HG02763 (cell line): ENCODE measurements at regions not wholly inside any gene's neighbourhood (a gene's known extent, or its start where the extent isn't known, plus 50 kb on each side); places are given as distances from the start of the nearest gene placed in this dataset.
"Not testable (repeated sequence)": the region's sequence is repeated elsewhere in the genome, so short reads cannot be mapped to it uniquely, and the experiment has no call there.

Experiments
- ATAC-seq: cut with Tn5 transposase; IDR thresholded peaks from one replicate; pipeline ENCODE4 v1.9.1; 2021; ENCODE audit warnings: mild to moderate bottlenecking, moderate library complexity; ENCODE audit not compliant: unreplicated experiment

DNA sequence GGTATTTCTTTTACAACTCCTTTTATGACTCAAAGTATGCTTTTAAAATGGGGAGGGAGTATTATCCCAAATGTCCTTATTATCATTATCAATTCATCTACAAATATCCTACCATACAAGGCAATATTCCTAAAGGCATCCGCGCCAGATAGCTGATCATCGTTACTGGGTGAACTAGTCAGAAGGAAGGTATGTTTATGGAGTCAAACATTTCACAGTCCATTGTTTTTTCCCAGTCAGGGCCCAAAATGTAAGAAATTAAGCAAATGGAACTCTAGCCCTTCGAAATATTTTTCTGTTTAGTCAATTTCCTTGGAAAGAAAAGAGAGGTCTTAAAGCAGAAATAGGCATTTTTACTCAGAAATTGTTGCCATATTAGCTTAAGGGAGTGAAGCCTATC, 188.5 kb upstream of the CCNG1 start:
- no peak for ATAC-seq

- ATAC-seq, result no peak
Observed at GRCh38 chr5:163252950-163253349, 184.4 kb upstream of the CCNG1 start.

DNA sequence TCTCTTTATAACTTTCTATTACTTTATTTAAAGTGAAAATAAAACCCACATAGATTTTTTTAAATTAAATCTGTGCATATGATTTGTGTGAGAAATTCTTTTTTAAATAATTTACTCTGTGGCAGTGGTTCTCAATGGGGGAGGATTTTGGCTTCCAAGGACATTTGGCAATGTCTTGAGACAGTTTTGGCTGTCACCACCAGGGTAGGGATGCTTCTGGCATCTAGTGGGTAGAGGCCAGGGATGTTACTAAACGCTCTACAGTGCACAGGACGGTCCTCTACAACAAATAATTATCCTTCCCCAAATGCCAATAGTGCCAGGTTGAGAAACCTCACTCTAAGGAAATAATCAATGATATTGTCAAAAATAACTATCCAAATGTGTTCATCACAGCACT, 177.9 kb upstream of the CCNG1 start:
- ATAC-seq, result no peak

DNA sequence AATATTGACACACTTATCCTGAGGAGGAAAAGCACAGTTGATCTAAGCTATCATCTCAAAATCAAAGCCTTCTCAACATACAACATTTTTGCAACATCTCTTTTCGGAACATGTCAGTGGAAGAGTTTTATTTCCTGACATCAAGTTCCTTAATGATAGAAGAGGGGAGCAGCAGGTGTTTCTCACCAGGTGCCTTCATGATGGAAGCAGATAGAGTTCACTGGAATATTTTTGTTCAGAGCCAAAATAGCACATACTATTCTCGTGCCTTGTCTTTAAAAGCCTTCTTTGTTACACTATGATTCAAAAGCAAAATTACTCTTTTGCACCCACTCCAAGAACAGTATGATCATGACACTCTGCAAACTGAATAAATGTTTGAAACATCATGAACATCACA, 176.9 kb upstream of the CCNG1 start:
- ATAC-seq, result no peak

DNA sequence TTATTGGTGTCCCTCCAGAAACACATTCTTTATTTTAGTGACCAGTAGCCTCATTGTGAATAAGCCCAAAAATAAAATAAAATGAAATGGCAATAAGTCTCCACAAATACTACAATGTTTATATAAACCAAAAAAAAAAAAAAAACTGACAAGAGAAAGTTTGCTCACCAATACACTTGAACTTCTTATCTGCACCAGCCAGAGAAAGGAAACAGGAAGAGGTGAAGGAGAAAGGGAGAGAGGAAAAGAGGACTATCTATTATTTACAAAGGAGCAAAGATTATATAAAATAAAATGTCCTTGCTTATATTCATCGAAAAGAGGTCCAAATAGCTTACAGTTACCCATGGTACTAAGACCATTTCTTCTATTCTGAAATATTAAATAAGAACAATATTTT, 176.4 kb upstream of the CCNG1 start:
- no peak for ATAC-seq

DNA sequence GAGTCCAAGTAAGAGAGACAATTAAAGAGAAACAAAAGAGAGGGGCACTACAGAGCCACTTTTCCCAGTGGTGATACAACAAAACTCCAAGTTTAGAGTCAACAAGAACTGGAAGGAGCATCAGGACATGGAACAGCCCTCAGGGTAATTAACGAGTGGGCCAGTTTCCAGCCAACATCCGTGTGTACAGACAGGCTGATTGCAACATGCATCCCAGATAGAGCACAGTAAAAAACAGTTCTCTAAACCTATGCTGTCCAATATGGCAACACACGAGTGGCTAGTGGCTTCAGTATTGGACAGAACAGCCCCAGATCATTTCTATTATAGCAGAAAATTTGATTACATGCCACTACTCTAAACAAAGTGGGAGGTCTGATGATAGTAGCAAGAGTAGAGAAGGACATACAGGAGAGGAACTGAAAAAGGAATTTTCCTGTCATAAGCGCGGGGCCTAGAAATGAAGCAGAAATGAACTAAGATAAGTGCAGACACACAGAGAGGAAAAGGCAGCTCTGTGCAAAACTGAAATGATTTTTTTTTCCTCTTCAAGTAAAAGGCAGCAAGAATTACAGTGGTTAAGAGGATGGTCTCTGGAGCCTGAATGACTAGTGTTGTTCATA, 175.6 kb upstream of the CCNG1 start:
- no peak for ATAC-seq

DNA sequence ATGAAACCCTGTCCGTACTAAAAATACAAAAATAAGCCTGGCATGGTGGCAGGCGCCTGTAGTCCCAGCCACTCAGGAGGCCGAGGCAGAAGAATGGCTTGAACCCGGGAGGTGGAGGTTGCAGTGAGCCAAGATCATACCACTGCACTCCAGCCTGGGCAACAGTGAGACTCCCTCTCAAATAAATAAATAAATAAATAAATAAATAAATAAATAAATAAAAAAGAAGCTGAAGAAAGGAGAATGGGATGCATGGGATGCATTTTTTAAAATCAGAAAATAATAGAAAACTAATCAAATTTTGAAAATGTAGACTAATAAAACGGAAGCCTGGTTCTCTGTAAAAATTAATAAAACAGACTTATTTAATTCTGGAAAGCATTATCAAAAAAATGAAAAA, 171.1 kb upstream of the CCNG1 start:
- ATAC-seq, result not testable (repeated sequence)

DNA sequence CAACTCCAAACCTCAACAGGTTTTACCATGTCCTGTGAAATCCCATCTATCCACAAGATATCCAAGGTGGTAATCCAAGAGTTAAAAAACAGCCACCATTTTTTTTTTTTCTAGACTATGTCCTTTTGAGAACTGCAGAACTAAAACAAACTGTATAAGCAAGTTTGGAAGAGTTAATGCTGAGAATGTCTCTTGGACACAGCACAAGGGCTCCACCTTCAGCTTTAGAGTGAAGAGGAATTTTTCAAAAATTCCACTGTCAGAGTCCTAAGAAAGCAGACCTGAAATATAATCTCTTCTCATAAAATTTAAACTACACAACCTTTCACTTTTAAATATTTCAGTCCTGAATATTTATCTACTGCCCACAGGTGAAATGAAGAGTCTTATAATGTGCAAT, 167.8 kb upstream of the CCNG1 start:
- no peak for ATAC-seq

- no peak for ATAC-seq
Observed at GRCh38 chr5:163276466-163276865, 160.9 kb upstream of the CCNG1 start.

- not testable (repeated sequence) for ATAC-seq
Observed at GRCh38 chr5:163280897-163281296, 156.5 kb upstream of the CCNG1 start.

DNA sequence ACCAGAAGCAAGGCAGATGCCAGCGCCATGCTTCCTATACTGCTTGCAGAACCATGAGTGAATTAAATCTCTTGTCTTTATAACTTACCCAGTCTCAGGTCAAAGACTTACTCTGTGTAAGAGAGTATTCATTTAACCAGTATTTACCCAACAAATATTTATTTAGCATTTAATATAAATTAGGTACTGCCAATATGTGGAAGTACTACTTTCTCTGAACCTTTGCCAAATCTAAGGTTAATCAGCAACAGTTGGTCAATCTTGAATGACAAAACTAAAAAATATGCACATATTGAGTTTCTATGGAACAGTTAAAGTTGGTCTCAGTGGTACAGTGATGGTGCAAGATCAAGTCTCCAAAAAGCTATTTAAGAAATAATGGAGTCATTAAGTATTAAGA, 155.9 kb upstream of the CCNG1 start:
- no peak for ATAC-seq

DNA sequence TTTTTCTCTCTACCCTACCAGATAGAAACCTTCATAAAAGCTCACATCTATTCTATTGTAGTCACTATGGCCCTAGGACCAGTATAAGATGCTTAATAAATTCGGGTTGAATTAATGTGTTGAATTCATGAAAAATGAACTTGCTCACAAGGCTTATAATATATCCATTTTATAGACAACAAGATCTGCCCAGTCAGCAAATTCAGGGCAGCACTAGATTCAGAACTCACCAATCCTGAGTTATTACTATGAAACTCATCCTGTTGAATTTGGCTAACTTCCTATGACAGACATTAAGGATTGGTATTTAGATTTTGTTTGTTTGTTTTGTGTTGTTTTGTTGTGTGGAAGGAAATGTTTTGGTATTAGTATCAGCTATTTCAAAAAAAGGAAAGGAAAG, 143.6 kb upstream of the CCNG1 start:
- ATAC-seq, result no peak

GRCh38 chr5:163303718-163304117, 133.7 kb upstream of the CCNG1 start:
- ATAC-seq, result no peak

- no peak for ATAC-seq
Observed at GRCh38 chr5:163305655-163306054, 131.7 kb upstream of the CCNG1 start.

- ATAC-seq, result no peak
Observed at GRCh38 chr5:163306421-163306820, 131.0 kb upstream of the CCNG1 start.

- ATAC-seq, result no peak
Observed at GRCh38 chr5:163309914-163310313, 127.5 kb upstream of the CCNG1 start.

DNA sequence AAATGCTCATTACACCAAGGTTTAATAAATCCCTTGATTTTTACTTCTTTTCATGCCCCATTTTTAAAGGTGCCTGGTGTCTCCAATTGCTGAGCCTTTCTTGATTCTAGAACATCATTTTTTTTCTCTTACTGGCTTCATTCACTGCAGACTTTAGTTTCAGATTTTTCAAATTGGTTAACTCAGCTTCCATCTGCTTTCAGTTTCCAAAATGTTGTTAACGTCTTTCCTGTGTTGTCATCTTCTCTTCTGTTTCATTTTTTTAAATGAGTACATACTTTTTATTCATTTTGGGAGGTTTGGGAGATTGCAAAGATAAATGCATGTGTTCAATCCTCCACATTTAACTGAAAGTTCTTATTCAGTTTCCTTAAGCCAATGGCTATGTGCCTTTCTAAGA, 126.4 kb upstream of the CCNG1 start:
- no peak for ATAC-seq

DNA sequence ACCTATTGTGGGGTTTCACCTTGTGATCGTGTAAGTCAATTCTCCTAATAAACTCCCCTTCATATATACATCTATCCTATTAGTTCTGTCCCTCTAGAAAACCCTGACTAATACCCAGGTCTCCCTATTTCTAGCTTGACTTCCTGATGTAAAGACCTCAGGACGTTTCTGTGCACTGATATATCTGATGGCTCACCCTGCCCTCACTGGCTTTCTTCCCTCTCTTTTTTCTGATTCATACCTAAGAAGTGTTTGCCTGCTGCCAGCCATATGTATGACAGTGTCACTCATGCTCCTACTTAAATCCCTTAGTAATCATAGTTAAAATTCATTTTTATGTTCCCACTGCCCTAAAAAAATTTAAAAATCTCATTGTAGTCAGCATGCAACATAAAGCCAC, 124.8 kb upstream of the CCNG1 start:
- ATAC-seq, result no peak

GRCh38 chr5:163313049-163313448, 124.3 kb upstream of the CCNG1 start:
- ATAC-seq, result not testable (repeated sequence)

- ATAC-seq, result not testable (repeated sequence)
Observed at GRCh38 chr5:163316374-163316773, 121.0 kb upstream of the CCNG1 start.

DNA sequence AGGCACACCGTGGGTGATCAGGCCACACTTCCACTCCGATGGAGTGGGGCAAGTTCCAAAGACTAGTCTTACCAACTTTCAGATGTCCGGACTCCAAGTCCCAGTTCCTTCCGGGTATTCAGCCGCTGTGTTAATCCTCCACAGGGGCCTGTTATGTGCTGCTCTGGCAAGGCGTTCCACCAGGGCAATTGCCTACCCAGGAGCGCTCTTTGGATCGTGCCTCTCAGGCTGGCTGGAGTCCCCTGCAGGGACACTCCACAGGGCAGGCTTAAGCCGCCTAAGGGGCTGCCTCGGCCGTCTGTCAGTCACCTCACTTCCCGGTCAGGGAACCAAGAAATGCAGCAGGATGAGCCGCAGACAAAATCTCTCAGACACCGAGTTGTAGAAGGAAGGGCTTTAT, 118.7 kb upstream of the CCNG1 start:
- no peak for ATAC-seq

- no peak for ATAC-seq
Observed at GRCh38 chr5:163321511-163321910, 115.9 kb upstream of the CCNG1 start.
